CD14-positive monocyte (primary cell): ENCODE measurements at regions not wholly inside any gene's neighbourhood (a gene's known extent, or its start where the extent isn't known, plus 50 kb on each side); places are given as distances from the start of the nearest gene placed in this dataset.

Experiments used
- DNase-seq, 3 donors: peaks; one replicate each; pipeline ENCODE4 v3.0.0-alpha.2; 2011 to 2022
- H2AFZ ChIP-seq: 2 replicates; pipeline ENCODE4 v1.6.0; 2012; ENCODE audit warnings: mild to moderate bottlenecking, low read depth, low read length, inconsistent platforms; ENCODE audit not compliant: insufficient read depth, poor library complexity, severe bottlenecking
- H3K27ac ChIP-seq, 2 donors: 1 replicate in 1 of 2; 2 replicates in 1 of 2; pipeline ENCODE4 v1.5.1; 2012 to 2013; ENCODE audit warnings: low read length in 2 of 2, control low read depth in 1 of 2, inconsistent platforms in 1 of 2, low read depth in 1 of 2, mild to moderate bottlenecking in 1 of 2
- H3K27me3 ChIP-seq, 2 donors: one replicate each; pipeline versions ENCODE4 v1.6.0 to v1.6.1; 2011 to 2013; ENCODE audit warnings: low read length in 2 of 2; ENCODE audit not compliant: control insufficient read depth in 2 of 2, insufficient read depth in 2 of 2
- H3K36me3 ChIP-seq, 2 donors: replicated peaks in 1 of 2; 1 replicate in 1 of 2; 2 replicates in 1 of 2; pipeline versions ENCODE4 v1.5.1 to v1.6.1; 2012 to 2013; ENCODE audit warnings: low read length in 2 of 2, control low read depth in 1 of 2, inconsistent platforms in 1 of 2, mild to moderate bottlenecking in 1 of 2; ENCODE audit not compliant: insufficient read depth in 2 of 2, control insufficient read depth in 1 of 2
- H3K4me1 ChIP-seq, 2 donors: 1 replicate in 1 of 2; 2 replicates in 1 of 2; pipeline versions ENCODE4 v1.5.1 to v1.6.1; 2012 to 2013; ENCODE audit warnings: low read length in 2 of 2, control low read depth in 1 of 2, inconsistent platforms in 1 of 2, mild to moderate bottlenecking in 1 of 2, moderate library complexity in 1 of 2; ENCODE audit not compliant: insufficient read depth in 2 of 2, control insufficient read depth in 1 of 2
- H3K4me2 ChIP-seq: replicated peaks from 2 replicates; pipeline ENCODE3; 2012; ENCODE audit warnings: low read length, moderate library complexity, mild to moderate bottlenecking; ENCODE audit not compliant: poor library complexity, severe bottlenecking; ENCODE audit errors: extremely low read depth
- H3K4me3 ChIP-seq, 3 experiments: fragments of 200-600 bp in 1 of 3; sonication (generic) in 1 of 3; replicated peaks in 1 of 3; 1 replicate in 2 of 3; 2 replicates in 1 of 3; pipeline ENCODE4 v1.5.1; 2011 to 2013; ENCODE audit warnings: low read length in 3 of 3, mild to moderate bottlenecking in 3 of 3, control low read depth in 2 of 3, low read depth in 2 of 3, inconsistent platforms in 1 of 3, moderate library complexity in 1 of 3
- H3K79me2 ChIP-seq: 2 replicates; pipeline ENCODE4 v1.6.0; 2012; ENCODE audit warnings: mild to moderate bottlenecking, control low read depth, inconsistent platforms, low read length, moderate library complexity; ENCODE audit not compliant: insufficient read depth
- H3K9ac ChIP-seq: 2 replicates; pipeline ENCODE4 v1.6.0; 2017; ENCODE audit warnings: low read length, mild to moderate bottlenecking; ENCODE audit not compliant: insufficient read depth, poor library complexity, severe bottlenecking
- H3K9me3 ChIP-seq, 2 donors: replicated peaks in 1 of 2; 1 replicate in 1 of 2; 2 replicates in 1 of 2; pipeline versions ENCODE4 v1.5.1 to v1.6.1; 2012 to 2013; ENCODE audit warnings: low read length in 2 of 2, control low read depth in 1 of 2; ENCODE audit not compliant: control insufficient read depth in 1 of 2, insufficient read depth in 1 of 2
- H4K20me1 ChIP-seq: 2 replicates; pipeline ENCODE4 v1.6.0; 2012; ENCODE audit warnings: mild to moderate bottlenecking, low read length, control low read depth, moderate library complexity; ENCODE audit not compliant: insufficient read depth
- H3K27ac Mint-ChIP-seq, 7 donors: one replicate each; pipeline ENCODE4 v1.8.0; 2020; ENCODE audit warnings: mild to moderate bottlenecking in 7 of 7, mixed read lengths in 7 of 7, moderate library complexity in 6 of 7, inconsistent platforms in 2 of 7
- H3K27me3 Mint-ChIP-seq, 3 donors: one replicate each; pipeline ENCODE4 v1.8.0; 2021 to 2022; ENCODE audit warnings: low read depth in 3 of 3, mild to moderate bottlenecking in 3 of 3, mixed read lengths in 3 of 3, moderate library complexity in 3 of 3, inconsistent platforms in 1 of 3
- H3K36me3 Mint-ChIP-seq, 2 donors: one replicate each; pipeline ENCODE4 v1.8.0; 2020; ENCODE audit warnings: mixed read lengths in 2 of 2, inconsistent platforms in 1 of 2, mild to moderate bottlenecking in 1 of 2
- H3K4me1 Mint-ChIP-seq: one replicate; pipeline ENCODE4 v1.8.0; 2020; ENCODE audit warnings: mild to moderate bottlenecking, mixed read lengths
- H3K4me3 Mint-ChIP-seq, 2 donors: one replicate each; pipeline ENCODE4 v1.8.0; 2020; ENCODE audit warnings: mild to moderate bottlenecking in 2 of 2, mixed read lengths in 2 of 2, moderate library complexity in 1 of 2
- H3K9me3 Mint-ChIP-seq, 7 donors: one replicate each; pipeline ENCODE4 v1.8.0; 2020 to 2022; ENCODE audit warnings: mixed read lengths in 7 of 7, mild to moderate bottlenecking in 6 of 7, moderate library complexity in 6 of 7, inconsistent platforms in 2 of 7
- WGBS: methylation state at CpG from one replicate; pipeline ENCODE4 v1.1.5; 2013; ENCODE audit warnings: missing lambda C conversion rate; ENCODE audit not compliant: insufficient coverage; 5-methylcytosine and 5-hydroxymethylcytosine counted together
- intact Hi-C, 2 donors: fragments of 100-400 bp; cut with micrococcal nuclease; formaldehyde crosslinking; loops; one replicate each; pipeline versions ENCODE4 v1.15.0 to v1.15.1; 2023
- TF ChIP-seq, protein P1 (sequence below): fragments of 200-600 bp; IDR thresholded peaks from one replicate; pipeline ENCODE4 v1.8.0; 2022; ENCODE audit warnings: antibody characterized with exemption, mild to moderate bottlenecking

DNA sequence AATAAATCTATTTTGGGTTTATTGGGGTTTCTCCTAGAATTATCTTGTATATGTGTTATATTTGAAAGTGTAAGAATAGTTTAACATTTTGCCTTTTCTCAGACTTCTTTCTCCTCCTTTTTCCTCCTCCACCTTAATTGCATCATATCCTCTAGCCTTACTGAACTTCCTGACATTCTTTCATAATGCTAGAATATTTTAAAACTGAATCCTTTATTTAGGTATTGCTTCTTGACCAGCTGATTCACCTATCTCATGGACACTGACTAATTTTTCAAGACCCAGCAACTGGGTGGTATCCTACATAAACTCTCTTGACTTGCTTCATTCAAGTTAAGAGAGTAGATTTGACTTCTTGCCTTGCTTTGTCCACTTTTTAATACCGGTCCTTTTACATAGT, 1508.9 kb downstream of the STIM2 start:
- Histone ChIP-seq H3K27me3 (no peaks in the 10 kb centered on the region), H2AFZ (no peak overlapping the region), H4K20me1 (no peaks in the 10 kb centered on the region), H3K9ac (no peak overlapping the region), H3K27ac (no peak overlapping the region), H3K4me3 (no peak overlapping the region), H3K4me1 (no peaks in the 10 kb centered on the region), H3K9me3 (no peaks in the 10 kb centered on the region), H3K36me3 (no peaks in the 10 kb centered on the region), H3K79me2 (no peaks in the 10 kb centered on the region), H3K4me2 (no peak overlapping the region)
- WGBS, result no CpG with 5 or more reads among the region's 1 CpG
- Mint-ChIP-seq H3K4me1 (no peaks in the 10 kb centered on the region), H3K4me3 (no peak overlapping the region), H3K27me3 (no peaks in the 10 kb centered on the region), H3K9me3 (peaks cover 0 to 3% (median 0%) of the 10 kb centered on the region in 7 donors), H3K36me3 (no peaks in the 10 kb centered on the region), H3K27ac (no peak overlapping the region)
- intact Hi-C loops, result no loop called here
- TF ChIP-seq, protein P1, sequence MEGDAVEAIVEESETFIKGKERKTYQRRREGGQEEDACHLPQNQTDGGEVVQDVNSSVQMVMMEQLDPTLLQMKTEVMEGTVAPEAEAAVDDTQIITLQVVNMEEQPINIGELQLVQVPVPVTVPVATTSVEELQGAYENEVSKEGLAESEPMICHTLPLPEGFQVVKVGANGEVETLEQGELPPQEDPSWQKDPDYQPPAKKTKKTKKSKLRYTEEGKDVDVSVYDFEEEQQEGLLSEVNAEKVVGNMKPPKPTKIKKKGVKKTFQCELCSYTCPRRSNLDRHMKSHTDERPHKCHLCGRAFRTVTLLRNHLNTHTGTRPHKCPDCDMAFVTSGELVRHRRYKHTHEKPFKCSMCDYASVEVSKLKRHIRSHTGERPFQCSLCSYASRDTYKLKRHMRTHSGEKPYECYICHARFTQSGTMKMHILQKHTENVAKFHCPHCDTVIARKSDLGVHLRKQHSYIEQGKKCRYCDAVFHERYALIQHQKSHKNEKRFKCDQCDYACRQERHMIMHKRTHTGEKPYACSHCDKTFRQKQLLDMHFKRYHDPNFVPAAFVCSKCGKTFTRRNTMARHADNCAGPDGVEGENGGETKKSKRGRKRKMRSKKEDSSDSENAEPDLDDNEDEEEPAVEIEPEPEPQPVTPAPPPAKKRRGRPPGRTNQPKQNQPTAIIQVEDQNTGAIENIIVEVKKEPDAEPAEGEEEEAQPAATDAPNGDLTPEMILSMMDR, result no peak
- no peak for DNase-seq

DNA sequence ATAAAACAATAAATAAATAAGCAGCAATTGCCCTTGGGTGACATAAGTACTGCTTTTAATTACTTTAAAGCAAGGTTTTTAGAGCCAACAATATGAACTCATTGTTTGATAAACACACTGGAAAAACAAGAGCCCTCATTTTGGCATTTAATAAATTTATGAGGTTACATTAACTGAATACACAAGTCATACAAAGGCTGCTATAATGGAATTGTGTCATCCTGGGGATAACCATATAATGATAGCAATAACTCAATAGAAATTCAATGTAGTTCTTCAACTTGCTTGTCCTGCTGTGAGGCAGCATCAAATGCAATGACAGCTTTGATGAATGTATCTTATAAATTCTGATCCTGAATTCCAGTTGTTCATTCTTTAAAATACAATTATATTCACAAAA, 1512.5 kb downstream of the STIM2 start:
- H2AFZ ChIP-seq, result no peak overlapping the region
- H3K4me3 ChIP-seq, result no peak overlapping the region
- no peak overlapping the region for H3K9ac ChIP-seq
- H3K36me3 ChIP-seq, result no peaks in the 10 kb centered on the region
- TF ChIP-seq, protein P1, result no peak
- H3K9me3 ChIP-seq, result no peaks in the 10 kb centered on the region
- intact Hi-C loops, result no loop called here
- no peaks in the 10 kb centered on the region for H3K4me1 ChIP-seq
- peaks cover 0 to 5% (median 0%) of the 10 kb centered on the region in 7 donors for H3K9me3 Mint-ChIP-seq
- no peak overlapping the region for H3K4me2 ChIP-seq
- no peaks in the 10 kb centered on the region for H4K20me1 ChIP-seq
- no peak overlapping the region for H3K4me3 Mint-ChIP-seq
- H3K27ac Mint-ChIP-seq, result no peak overlapping the region
- no peaks in the 10 kb centered on the region for H3K27me3 ChIP-seq
- no peak overlapping the region for H3K27ac ChIP-seq
- no peaks in the 10 kb centered on the region for H3K27me3 Mint-ChIP-seq
- H3K4me1 Mint-ChIP-seq, result no peaks in the 10 kb centered on the region
- no peaks in the 10 kb centered on the region for H3K36me3 Mint-ChIP-seq
- H3K79me2 ChIP-seq, result no peaks in the 10 kb centered on the region
- no peak for DNase-seq
